Neural cell (in vitro differentiated cells): ENCODE measurements at regions not wholly inside any gene's neighbourhood (a gene's known extent, or its start where the extent isn't known, plus 50 kb on each side); places are given as distances from the start of the nearest gene placed in this dataset.

Source experiments
- H2AFZ ChIP-seq: fragments of 200-600, 300-800 bp; sonication (generic), shearing (Covaris generic); 2 replicates; pipeline ENCODE4 v1.6.0; 2014; ENCODE audit warnings: low read depth, mild to moderate bottlenecking, antibody characterized with exemption, low read length, moderate library complexity
- H3F3A ChIP-seq: fragments of 200-600 bp; shearing (Covaris generic); 2 replicates; pipeline ENCODE4 v1.6.1; 2016; ENCODE audit warnings: mild to moderate bottlenecking, moderate library complexity, mixed read lengths, antibody characterized with exemption, low read length; ENCODE audit not compliant: insufficient read depth, poor library complexity, severe bottlenecking
- H3K27ac ChIP-seq: fragments of 200-600, 300-800 bp; sonication (generic), shearing (Covaris generic); 2 replicates; pipeline ENCODE4 v1.5.1; 2014; ENCODE audit warnings: mild to moderate bottlenecking, low read length, moderate library complexity
- H3K27me3 ChIP-seq: fragments of 300-800, 200-600 bp; sonication (generic), shearing (Covaris generic); 2 replicates; pipeline ENCODE4 v1.6.0; 2014; ENCODE audit warnings: mild to moderate bottlenecking, low read depth, low read length, moderate library complexity; ENCODE audit not compliant: insufficient read depth
- H3K36me3 ChIP-seq: fragments of 300-800, 200-600 bp; sonication (generic), shearing (Covaris generic); 2 replicates; pipeline ENCODE4 v1.5.1; 2014; ENCODE audit warnings: mild to moderate bottlenecking, antibody characterized with exemption, low read length, moderate library complexity; ENCODE audit not compliant: insufficient read depth
- H3K4me2 ChIP-seq: fragments of 300-800, 200-600 bp; sonication (generic), shearing (Covaris generic); 2 replicates; pipeline ENCODE4 v1.6.0; 2014; ENCODE audit warnings: mild to moderate bottlenecking, low read length
- H3K4me3 ChIP-seq: fragments of 300-800, 200-600 bp; sonication (generic), shearing (Covaris generic); 2 replicates; pipeline ENCODE4 v1.5.1; 2014; ENCODE audit warnings: mild to moderate bottlenecking, low read length, moderate library complexity
- H3K79me2 ChIP-seq: fragments of 200-600 bp; shearing (Covaris generic); replicated peaks from 2 replicates; pipeline ENCODE4 v1.6.0; 2014; ENCODE audit warnings: mild to moderate bottlenecking, low read length, moderate library complexity; ENCODE audit not compliant: insufficient read depth
- H3K9ac ChIP-seq: fragments of 300-800, 200-600 bp; sonication (generic), shearing (Covaris generic); 2 replicates; pipeline ENCODE4 v1.6.1; 2016; ENCODE audit warnings: mild to moderate bottlenecking, low read length, mixed read lengths
- H3K9me2 ChIP-seq: fragments of 200-600 bp; shearing (Covaris generic); 2 replicates; pipeline ENCODE4 v1.6.1; 2016; ENCODE audit warnings: mild to moderate bottlenecking, low read length, mixed read lengths; ENCODE audit not compliant: insufficient read depth
- H3K9me3 ChIP-seq: fragments of 200-600, 300-800 bp; sonication (generic), shearing (Covaris generic); 2 replicates; pipeline ENCODE4 v1.6.1; 2016; ENCODE audit warnings: mild to moderate bottlenecking, mixed run types, low read length, moderate library complexity, mixed read lengths
- H4K20me1 ChIP-seq: fragments of 200-600 bp; shearing (Covaris generic); 2 replicates; pipeline ENCODE4 v1.6.1; 2016; ENCODE audit warnings: mild to moderate bottlenecking, mixed run types; ENCODE audit not compliant: insufficient read depth
- CTCF ChIP-seq: fragments of 450-650 bp; IDR thresholded peaks from 2 replicates; pipeline ENCODE4 v1.5.1; 2014; ENCODE audit warnings: antibody characterized with exemption, mild to moderate bottlenecking, moderate library complexity; ENCODE audit not compliant: poor library complexity, severe bottlenecking
- EP300 ChIP-seq: fragments of 450-650 bp; conservative IDR thresholded peaks from 2 replicates; pipeline ENCODE4 v1.6.1; 2014; ENCODE audit warnings: antibody characterized with exemption, mild to moderate bottlenecking, moderate library complexity; ENCODE audit not compliant: poor library complexity, severe bottlenecking
- EZH2 ChIP-seq: fragments of 200-600, 300-800 bp; shearing (Covaris generic), sonication (generic); IDR thresholded peaks from 2 replicates; pipeline ENCODE4 v1.6.1; 2014; ENCODE audit warnings: antibody characterized with exemption, low read length, borderline replicate concordance, mild to moderate bottlenecking; ENCODE audit not compliant: insufficient read depth, poor library complexity, severe bottlenecking
- MXI1 ChIP-seq: fragments of 450-650 bp; conservative IDR thresholded peaks from 2 replicates; pipeline ENCODE4 v1.6.1; 2014; ENCODE audit warnings: antibody characterized with exemption, mild to moderate bottlenecking; ENCODE audit not compliant: poor library complexity, severe bottlenecking
- POLR2AphosphoS5 ChIP-seq: IDR thresholded peaks from 2 replicates; pipeline ENCODE4 v1.6.1; 2012
- RAD21 ChIP-seq: fragments of 450-650 bp; conservative IDR thresholded peaks from 2 replicates; pipeline ENCODE4 v1.6.1; 2014; ENCODE audit warnings: antibody characterized with exemption, mild to moderate bottlenecking, moderate library complexity
- REST ChIP-seq: IDR thresholded peaks from 2 replicates; pipeline ENCODE4 v1.6.1; 2012; ENCODE audit warnings: borderline replicate concordance
- SMC3 ChIP-seq: fragments of 450-650 bp; conservative IDR thresholded peaks from 2 replicates; pipeline ENCODE4 v1.6.1; 2014; ENCODE audit warnings: antibody characterized with exemption, mild to moderate bottlenecking, moderate library complexity; ENCODE audit not compliant: poor library complexity
- TAF1 ChIP-seq: IDR thresholded peaks from 2 replicates; pipeline ENCODE4 v1.6.1; 2012; ENCODE audit warnings: low read depth

- H3K79me2 ChIP-seq: no peaks in the 10 kb centered on the region
- no peaks in the 10 kb centered on the region for H3K9me3 ChIP-seq
- H2AFZ ChIP-seq: no peak overlapping the region
- no peak overlapping the region for H3K4me2 ChIP-seq
- no peaks in the 10 kb centered on the region for H4K20me1 ChIP-seq
- H3K9me2 ChIP-seq: no peaks in the 10 kb centered on the region
- no peak overlapping the region for H3K4me3 ChIP-seq
- no peak for TF ChIP-seq EZH2
- TF ChIP-seq RAD21: no peak
- no peak for TF ChIP-seq SMC3
- TF ChIP-seq TAF1: no peak
- no peak for TF ChIP-seq POLR2AphosphoS5
- no peak for TF ChIP-seq EP300
- no peak for TF ChIP-seq MXI1
- TF ChIP-seq CTCF: no peak
- no peak for TF ChIP-seq REST
- H3F3A ChIP-seq: no peaks in the 10 kb centered on the region
- H3K27me3 ChIP-seq: no peaks in the 10 kb centered on the region
- H3K9ac ChIP-seq: no peak overlapping the region
- no peaks in the 10 kb centered on the region for H3K36me3 ChIP-seq
- no peak overlapping the region for H3K27ac ChIP-seq
These were observed 129.5 kb upstream of the STT3B start for GRCh38 chr3:31403197-31403596.

GRCh38 chr3:31404871-31405270, 127.9 kb upstream of the STT3B start:
- Histone ChIP-seq H3F3A (no peaks in the 10 kb centered on the region), H3K79me2 (no peaks in the 10 kb centered on the region), H3K36me3 (no peaks in the 10 kb centered on the region), H3K27me3 (no peaks in the 10 kb centered on the region), H3K27ac (no peak overlapping the region), H3K4me2 (no peak overlapping the region), H3K9me2 (no peaks in the 10 kb centered on the region), H3K9ac (no peak overlapping the region), H4K20me1 (no peaks in the 10 kb centered on the region), H3K9me3 (no peaks in the 10 kb centered on the region), H3K4me3 (no peak overlapping the region), H2AFZ (no peak overlapping the region)
- TF ChIP-seq RAD21 (no peak), EZH2 (no peak), EP300 (no peak), REST (no peak)
